ENCODE measurements at regions not wholly inside any gene's neighbourhood (a gene's known extent, or its start where the extent isn't known, plus 50 kb on each side); places are given as distances from the start of the nearest gene placed in this dataset.
"Not testable (repeated sequence)": the region's sequence is repeated elsewhere in the genome, so short reads cannot be mapped to it uniquely, and the experiment has no call there.

DNA sequence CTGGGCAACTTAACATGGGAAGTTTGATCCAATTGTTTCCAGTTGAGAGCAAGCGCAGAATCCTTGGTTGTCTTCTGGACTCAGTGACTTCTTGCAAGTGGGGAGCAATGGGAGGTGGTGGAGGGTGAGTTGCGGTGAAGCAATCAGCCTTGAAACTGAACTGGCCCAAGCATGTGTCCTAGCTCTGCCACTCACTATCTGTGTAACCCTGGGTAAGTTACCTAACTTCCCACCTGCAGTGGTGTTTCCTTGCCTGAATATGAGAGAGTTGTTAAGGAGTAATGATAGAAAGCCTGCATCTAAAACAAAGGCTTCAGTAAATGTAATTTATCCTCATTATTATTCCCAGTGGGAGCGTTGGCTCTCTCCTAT lies 132.5 kb upstream of the NFIA start:
- Mint-ChIP-seq H3K4me1 (no peaks in the 10 kb centered on the region), H3K27me3 (peaks cover 38% of the 10 kb centered on the region), H3K27ac (no peak overlapping the region), H3K36me3 (ENCODE audit: low read depth) (no peaks in the 10 kb centered on the region), H3K9me3 (peaks cover 4% of the 10 kb centered on the region), H3K4me3 (no peak overlapping the region)
- no peak for ATAC-seq (replicated peaks)

DNA sequence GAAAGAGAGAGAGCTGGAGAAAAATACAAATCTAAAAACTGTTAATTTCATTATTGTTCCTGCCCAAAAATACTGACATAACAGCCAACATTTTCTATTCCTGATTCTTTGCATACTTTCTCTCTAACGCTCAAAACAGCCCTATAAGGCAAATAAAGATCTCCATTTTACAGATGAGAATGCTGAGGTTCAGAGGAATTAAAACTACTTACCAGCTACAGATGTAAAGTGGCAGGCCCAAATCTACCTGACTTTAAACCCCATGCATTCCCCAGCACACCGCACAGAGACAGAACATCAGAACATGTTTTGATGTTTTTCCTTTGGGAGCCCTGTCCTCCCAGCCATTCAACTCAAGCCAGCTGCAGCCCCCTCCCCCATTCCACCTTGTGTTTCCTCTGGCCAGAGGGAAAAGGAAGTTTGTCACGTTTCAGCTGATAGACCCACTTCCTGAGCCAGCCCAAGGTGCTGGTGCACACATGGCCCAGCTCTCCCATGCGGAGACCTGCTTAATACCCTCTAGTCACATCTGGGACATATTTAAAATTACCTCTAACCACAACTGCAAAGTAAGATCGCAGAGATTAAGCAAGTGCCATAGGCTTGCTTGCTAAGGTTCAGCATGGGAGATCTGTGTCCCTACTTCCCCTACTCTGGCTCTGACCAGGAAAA lies 133.1 kb upstream of the NFIA start:
- Mint-ChIP-seq H3K27ac (no peak overlapping the region), H3K36me3 (ENCODE audit: low read depth) (no peaks in the 10 kb centered on the region)

GRCh38 chr1:60948486-60948885 lies 133.9 kb upstream of the NFIA start:
- Mint-ChIP-seq H3K4me1 (no peaks in the 10 kb centered on the region), H3K9me3 (no peaks in the 10 kb centered on the region), H3K36me3 (ENCODE audit: low read depth) (no peaks in the 10 kb centered on the region), H3K27me3 (peaks cover 39% of the 10 kb centered on the region), H3K27ac (no peak overlapping the region), H3K4me3 (no peak overlapping the region)
- no peak for ATAC-seq (replicated peaks)

More for the DNA sequence above, 133.1 kb upstream of the NFIA start:
- no peak for ATAC-seq (replicated peaks)
- Mint-ChIP-seq H3K4me3 (no peak overlapping the region), H3K27me3 (peaks cover 37% of the 10 kb centered on the region), H3K9me3 (no peaks in the 10 kb centered on the region), H3K4me1 (no peaks in the 10 kb centered on the region)

DNA sequence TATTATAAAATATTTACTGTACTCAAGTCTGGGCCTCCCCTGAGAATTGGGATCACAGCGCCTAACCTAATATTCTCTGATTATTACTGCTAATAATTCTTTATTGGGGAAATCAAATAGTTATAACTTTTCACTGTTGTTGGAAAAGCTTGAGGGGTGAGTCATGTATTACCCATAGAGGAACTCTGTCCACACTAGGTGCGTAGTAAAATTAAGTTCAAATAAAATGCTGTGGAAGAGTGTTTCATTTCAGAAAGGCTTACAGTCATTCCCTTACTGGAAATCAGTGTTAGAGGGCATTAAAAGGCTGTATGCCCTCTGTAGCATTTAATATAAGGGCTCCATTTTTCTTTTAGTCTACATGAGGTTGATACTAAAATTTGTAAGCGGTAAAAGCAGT lies 135.0 kb upstream of the NFIA start:
- H3K4me3 Mint-ChIP-seq = no peak overlapping the region
- no peaks in the 10 kb centered on the region for H3K36me3 Mint-ChIP-seq (ENCODE audit: low read depth)
- no peak for ATAC-seq (replicated peaks)
- H3K4me1 Mint-ChIP-seq = no peaks in the 10 kb centered on the region
- peaks cover 44% of the 10 kb centered on the region for H3K27me3 Mint-ChIP-seq
- no peak overlapping the region for H3K27ac Mint-ChIP-seq
- H3K9me3 Mint-ChIP-seq = no peaks in the 10 kb centered on the region

DNA sequence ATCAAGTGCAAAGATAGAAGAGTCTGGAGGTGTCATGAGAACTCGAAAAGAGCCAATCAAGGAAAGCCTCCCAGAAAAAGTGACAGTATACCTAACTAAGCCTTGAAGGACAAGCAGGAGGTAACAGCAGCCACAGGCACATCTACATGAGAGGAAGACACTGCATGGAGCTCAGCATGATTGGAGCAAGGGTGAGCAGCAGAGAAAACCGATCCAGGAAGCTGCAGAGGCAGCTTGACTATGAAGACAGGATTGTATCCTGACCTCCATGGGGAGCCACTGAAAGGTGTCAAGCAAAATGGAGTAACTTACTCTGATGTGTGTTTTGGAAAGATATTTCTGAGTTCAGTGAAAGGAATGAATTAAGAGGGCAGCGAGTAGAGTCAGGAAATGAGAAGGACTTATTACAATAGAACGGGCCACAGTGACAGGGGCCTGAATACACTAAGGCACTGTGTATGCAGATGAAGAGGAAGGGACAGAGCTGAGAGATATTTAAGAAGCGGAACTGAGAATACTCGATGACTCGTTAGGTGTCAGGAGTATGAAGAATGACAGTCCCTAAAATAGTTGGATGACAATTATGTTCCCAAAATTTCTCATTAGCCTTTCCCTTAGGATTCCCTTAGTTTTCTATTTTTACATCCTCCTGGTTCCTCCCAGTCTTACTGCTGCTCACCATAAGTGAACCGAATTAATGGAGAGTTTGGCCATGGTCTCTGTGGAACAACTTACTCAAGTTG lies 139.3 kb upstream of the NFIA start:
- no peak overlapping the region for H3K27ac Mint-ChIP-seq
- no peak overlapping the region for H3K4me3 Mint-ChIP-seq
- H3K4me1 Mint-ChIP-seq = no peaks in the 10 kb centered on the region
- no peak for ATAC-seq (replicated peaks)
- peaks cover 27% of the 10 kb centered on the region for H3K27me3 Mint-ChIP-seq
- H3K9me3 Mint-ChIP-seq = no peaks in the 10 kb centered on the region
- no peaks in the 10 kb centered on the region for H3K36me3 Mint-ChIP-seq (ENCODE audit: low read depth)

DNA sequence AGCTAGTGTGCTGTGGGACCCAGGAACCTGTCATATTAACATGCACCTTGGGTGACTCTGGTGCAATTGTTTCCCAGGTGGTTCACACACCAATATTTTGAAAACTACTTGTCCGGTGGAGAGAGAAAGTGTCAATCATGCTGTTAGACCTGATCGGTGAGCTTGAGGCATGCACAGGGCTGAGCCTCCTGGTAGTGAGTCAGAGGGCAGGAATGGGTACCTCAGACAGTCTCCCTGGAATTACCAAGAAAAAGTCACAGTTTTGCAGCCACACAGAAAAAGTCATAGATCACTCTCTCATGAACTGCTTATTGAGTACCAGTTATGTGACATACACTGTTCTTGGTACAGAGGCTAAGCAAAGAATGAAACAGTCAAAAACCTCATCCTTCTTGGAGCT lies 140.1 kb upstream of the NFIA start:
- no peaks in the 10 kb centered on the region for H3K9me3 Mint-ChIP-seq
- H3K4me1 Mint-ChIP-seq = no peaks in the 10 kb centered on the region
- H3K27ac Mint-ChIP-seq = no peak overlapping the region
- H3K4me3 Mint-ChIP-seq = no peak overlapping the region
- no peak for ATAC-seq (replicated peaks)
- peaks cover 23% of the 10 kb centered on the region for H3K27me3 Mint-ChIP-seq
- H3K36me3 Mint-ChIP-seq (ENCODE audit: low read depth) = no peaks in the 10 kb centered on the region

- ATAC-seq (replicated peaks); H3K9me3 Mint-ChIP-seq; H3K36me3 Mint-ChIP-seq (ENCODE audit: low read depth); H3K27ac Mint-ChIP-seq; H3K4me1 Mint-ChIP-seq; H3K4me3 Mint-ChIP-seq: not testable (repeated sequence)
- peaks cover 20% of the 10 kb centered on the region for H3K27me3 Mint-ChIP-seq
These were observed 141.7 kb upstream of the NFIA start for GRCh38 chr1:60940685-60941084.

- Mint-ChIP-seq H3K27ac (no peak overlapping the region), H3K27me3 (peaks cover 9% of the 10 kb centered on the region), H3K36me3 (ENCODE audit: low read depth) (no peaks in the 10 kb centered on the region), H3K4me3 (no peak overlapping the region), H3K4me1 (no peaks in the 10 kb centered on the region), H3K9me3 (no peaks in the 10 kb centered on the region)
- ATAC-seq (replicated peaks) = no peak
These were observed 144.6 kb upstream of the NFIA start for GRCh38 chr1:60937720-60938119.

GRCh38 chr1:60936591-60937342 lies 145.6 kb upstream of the NFIA start:
- ATAC-seq (replicated peaks) = no peak
- H3K36me3 Mint-ChIP-seq (ENCODE audit: low read depth) = no peaks in the 10 kb centered on the region
- no peak overlapping the region for H3K27ac Mint-ChIP-seq
- no peak overlapping the region for H3K4me3 Mint-ChIP-seq
- H3K27me3 Mint-ChIP-seq = peaks cover 8% of the 10 kb centered on the region
- no peaks in the 10 kb centered on the region for H3K9me3 Mint-ChIP-seq
- H3K4me1 Mint-ChIP-seq = no peaks in the 10 kb centered on the region

DNA sequence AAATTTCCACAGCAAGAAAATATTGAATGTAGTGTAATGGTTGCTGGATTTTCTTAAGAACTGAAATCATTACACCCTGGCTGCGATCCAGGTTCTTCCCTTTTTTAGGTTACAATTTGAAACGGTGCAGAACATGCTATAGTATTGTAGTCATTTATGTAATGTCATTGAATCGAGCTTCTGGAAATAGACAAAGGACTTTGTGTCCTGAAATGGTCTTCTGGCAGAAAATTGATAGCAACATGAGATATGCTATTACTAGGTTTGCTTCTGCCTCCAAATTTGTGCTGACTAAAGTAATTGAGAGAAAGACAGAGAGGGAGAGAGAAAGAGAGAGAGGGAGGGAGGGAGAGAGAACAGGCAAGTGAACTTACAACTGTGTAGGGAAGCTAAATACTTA lies 146.2 kb upstream of the NFIA start:
- H3K27ac Mint-ChIP-seq = no peak overlapping the region

GRCh38 chr1:60935599-60936110 lies 146.7 kb upstream of the NFIA start:
- H3K4me3 Mint-ChIP-seq = no peak overlapping the region
- no peaks in the 10 kb centered on the region for H3K4me1 Mint-ChIP-seq
- no peak for ATAC-seq (replicated peaks)
- H3K36me3 Mint-ChIP-seq (ENCODE audit: low read depth) = no peaks in the 10 kb centered on the region
- no peaks in the 10 kb centered on the region for H3K9me3 Mint-ChIP-seq
- H3K27ac Mint-ChIP-seq = no peak overlapping the region
- H3K27me3 Mint-ChIP-seq = peaks cover 8% of the 10 kb centered on the region

More for the DNA sequence above, 146.2 kb upstream of the NFIA start:
- Mint-ChIP-seq H3K9me3 (no peaks in the 10 kb centered on the region), H3K36me3 (ENCODE audit: low read depth) (no peaks in the 10 kb centered on the region), H3K27me3 (peaks cover 8% of the 10 kb centered on the region), H3K4me1 (no peaks in the 10 kb centered on the region), H3K4me3 (no peak overlapping the region)
- no peak for ATAC-seq (replicated peaks)

GRCh38 chr1:60930130-60930529 lies 152.2 kb upstream of the NFIA start:
- no peaks in the 10 kb centered on the region for H3K36me3 Mint-ChIP-seq (ENCODE audit: low read depth)
- H3K27me3 Mint-ChIP-seq = no peaks in the 10 kb centered on the region
- H3K4me3 Mint-ChIP-seq = no peak overlapping the region
- H3K27ac Mint-ChIP-seq = no peak overlapping the region
- H3K9me3 Mint-ChIP-seq = no peaks in the 10 kb centered on the region
- ATAC-seq (replicated peaks) = no peak
- peaks cover 4% of the 10 kb centered on the region for H3K4me1 Mint-ChIP-seq

DNA sequence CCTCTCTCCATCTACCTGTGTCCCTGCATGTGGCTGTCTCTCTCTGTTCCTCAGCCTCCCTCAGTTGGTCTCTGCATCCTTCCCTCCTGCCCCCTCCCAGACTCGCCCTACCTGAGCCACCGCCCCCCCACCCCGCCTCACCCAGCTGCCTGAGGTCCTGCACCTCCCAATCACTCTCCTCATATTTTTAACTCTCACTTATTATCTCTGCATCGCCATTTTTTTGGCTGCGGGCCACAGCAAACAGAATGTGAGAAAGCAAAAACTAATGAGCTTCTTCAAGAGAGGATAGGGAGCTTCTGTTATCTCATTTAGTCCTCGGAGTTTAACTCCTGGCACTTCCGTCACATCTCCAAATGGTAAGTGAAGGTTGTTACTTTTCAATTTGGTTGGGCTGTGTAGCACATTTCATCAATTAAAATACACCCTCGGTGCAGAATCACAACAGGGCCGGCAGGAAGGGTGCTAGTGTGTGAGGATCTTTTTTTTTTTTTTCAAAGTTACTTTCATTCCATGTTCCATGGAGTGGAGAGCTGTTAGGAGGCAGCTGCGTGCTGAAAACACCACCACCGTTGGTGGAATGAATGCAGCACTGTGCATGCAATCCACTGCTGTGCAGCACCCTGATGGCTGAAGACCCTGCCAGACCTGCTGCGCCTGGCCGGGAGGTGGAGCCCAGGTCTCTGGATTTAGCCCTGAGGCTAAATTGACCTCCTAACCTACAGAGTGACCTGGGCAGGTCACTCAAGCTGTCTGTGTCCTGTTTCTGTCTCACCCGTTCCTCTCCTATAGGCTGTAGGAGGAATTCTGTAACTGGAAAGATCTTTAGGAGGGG lies 157.2 kb upstream of the NFIA start:
- no peaks in the 10 kb centered on the region for H3K9me3 Mint-ChIP-seq
- H3K4me3 Mint-ChIP-seq = no peak overlapping the region
- H3K4me1 Mint-ChIP-seq = peaks cover 4% of the 10 kb centered on the region
- H3K36me3 Mint-ChIP-seq (ENCODE audit: low read depth) = no peaks in the 10 kb centered on the region
- no peaks in the 10 kb centered on the region for H3K27me3 Mint-ChIP-seq
- ATAC-seq (replicated peaks) = no peak
- H3K27ac Mint-ChIP-seq = no peak overlapping the region

DNA sequence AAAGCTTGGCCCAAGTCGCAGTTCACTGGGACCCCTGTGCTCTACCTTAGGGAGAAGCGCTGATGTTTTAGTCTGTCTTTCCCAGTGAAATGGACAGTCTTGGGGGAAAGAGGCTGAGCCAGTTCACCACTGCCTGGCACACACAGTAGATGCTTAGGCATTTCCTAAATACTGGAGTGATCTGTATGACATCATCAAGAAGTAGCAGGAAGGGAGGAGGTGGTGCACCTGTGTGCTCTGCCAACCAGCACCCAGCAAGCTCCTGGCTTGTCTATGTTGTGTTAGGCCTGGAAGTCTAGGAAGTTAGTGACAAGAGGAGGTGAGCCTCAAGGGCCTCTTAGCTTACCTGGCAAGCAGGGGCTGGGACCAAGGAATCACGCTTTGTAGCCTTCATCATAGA lies 158.2 kb upstream of the NFIA start:
- Mint-ChIP-seq H3K9me3 (no peaks in the 10 kb centered on the region), H3K4me3 (no peak overlapping the region), H3K27ac (no peak overlapping the region), H3K36me3 (ENCODE audit: low read depth) (no peaks in the 10 kb centered on the region), H3K4me1 (no peaks in the 10 kb centered on the region), H3K27me3 (no peaks in the 10 kb centered on the region)
- no peak for ATAC-seq (replicated peaks)
